Testis (tissue), 2 donors: ENCODE measurements at regions not wholly inside any gene's neighbourhood (a gene's known extent, or its start where the extent isn't known, plus 50 kb on each side); places are given as distances from the start of the nearest gene placed in this dataset.

Experiments used
- CTCF ChIP-seq, 3 experiments: fragments of 450-650 bp in 2 of 3; fragments of 200-600 bp in 1 of 3; sonication (generic) in 1 of 3; IDR thresholded peaks; one replicate each; pipeline ENCODE4 v1.5.1; 2016 to 2019; ENCODE audit warnings: antibody characterized with exemption in 3 of 3, mild to moderate bottlenecking in 2 of 3, moderate library complexity in 1 of 3
- POLR2A ChIP-seq: fragments of 450-650 bp; IDR thresholded peaks from one replicate; pipeline ENCODE4 v1.6.1; 2017; ENCODE audit warnings: antibody characterized with exemption, mild to moderate bottlenecking, moderate library complexity

- TF ChIP-seq CTCF (IDR thresholded peaks at IDR 0.05), result no peak
- TF ChIP-seq POLR2A, result no peak
Observed at GRCh38 chr13:64505336-64505910, 2724.7 kb downstream of the PCDH9 start.
